ENCODE measurements at regions not wholly inside any gene's neighbourhood (a gene's known extent, or its start where the extent isn't known, plus 50 kb on each side); places are given as distances from the start of the nearest gene placed in this dataset.

- no peak for DNase-seq (ENCODE audit: low read depth)
- no peak for TF ChIP-seq CTCF (IDR thresholded peaks at IDR 0.05; ENCODE audit: control insufficient read depth, extremely low read depth, insufficient read depth)
- no peak overlapping the region for H3K4me3 ChIP-seq (ENCODE audit: low read depth, low read length)
Measured at GRCh38 chr6:120564779-120565178, 769.5 kb downstream of the TBC1D32 start.

- TF ChIP-seq CTCF (IDR thresholded peaks at IDR 0.05; ENCODE audit: control insufficient read depth, extremely low read depth, insufficient read depth): no peak
- DNase-seq (ENCODE audit: low read depth): no peak
Measured at GRCh38 chr6:120558294-120558693, 776.0 kb downstream of the TBC1D32 start.

GRCh38 chr6:120557554-120557953, 776.7 kb downstream of the TBC1D32 start:
- no peak for TF ChIP-seq CTCF (IDR thresholded peaks at IDR 0.05; ENCODE audit: control insufficient read depth, extremely low read depth, insufficient read depth)
- DNase-seq (ENCODE audit: low read depth): no peak
- H3K4me3 ChIP-seq (ENCODE audit: low read depth, low read length): no peak overlapping the region

More at GRCh38 chr6:120558294-120558693, 776.0 kb downstream of the TBC1D32 start:
- no peak overlapping the region for H3K4me3 ChIP-seq (ENCODE audit: low read depth, low read length)

- peak; percentile 82 for DNase-seq (ENCODE audit: low read depth)
- TF ChIP-seq CTCF (IDR thresholded peaks at IDR 0.05; ENCODE audit: control insufficient read depth, extremely low read depth, insufficient read depth): no peak
- H3K4me3 ChIP-seq (ENCODE audit: low read depth, low read length): no peak overlapping the region
Measured at GRCh38 chr6:120556491-120556890, 777.8 kb downstream of the TBC1D32 start.

- no peak overlapping the region for H3K4me3 ChIP-seq (ENCODE audit: low read depth, low read length)
- no peak for TF ChIP-seq CTCF (IDR thresholded peaks at IDR 0.05; ENCODE audit: control insufficient read depth, extremely low read depth, insufficient read depth)
- DNase-seq (ENCODE audit: low read depth): no peak
Measured at GRCh38 chr6:120553353-120553752, 780.9 kb downstream of the TBC1D32 start.

GRCh38 chr6:120545353-120545752, 788.9 kb downstream of the TBC1D32 start:
- no peak for TF ChIP-seq CTCF (IDR thresholded peaks at IDR 0.05; ENCODE audit: control insufficient read depth, extremely low read depth, insufficient read depth)
- H3K4me3 ChIP-seq (ENCODE audit: low read depth, low read length): no peak overlapping the region
- no peak for DNase-seq (ENCODE audit: low read depth)

GRCh38 chr6:120534954-120535353, 799.3 kb downstream of the TBC1D32 start:
- DNase-seq (ENCODE audit: low read depth): no peak
- H3K4me3 ChIP-seq (ENCODE audit: low read depth, low read length): no peak overlapping the region
- no peak for TF ChIP-seq CTCF (IDR thresholded peaks at IDR 0.05; ENCODE audit: control insufficient read depth, extremely low read depth, insufficient read depth)

Measured in LNCaP clone FGC (cell line).